ENCODE measurements at regions not wholly inside any gene's neighbourhood (a gene's known extent, or its start where the extent isn't known, plus 50 kb on each side); places are given as distances from the start of the nearest gene placed in this dataset.

GRCh38 chrX:25083661-25084060 lies 67.9 kb upstream of the ARX start:
- no peaks in the 10 kb centered on the region for H3K4me1 ChIP-seq (ENCODE audit: insufficient read depth, poor library complexity, severe bottlenecking)
- peak; percentile 33 for DNase-seq (ENCODE audit: low spot score)
- peak; percentile 96 for ATAC-seq (ENCODE audit: low read depth)
- no peak for TF ChIP-seq CTCF (IDR thresholded peaks at IDR 0.05; ENCODE audit: poor library complexity, severe bottlenecking)
- no peaks in the 10 kb centered on the region for H3K9me3 ChIP-seq (ENCODE audit: severe bottlenecking)
- H3K36me3 ChIP-seq (ENCODE audit: low read depth), result no peaks in the 10 kb centered on the region
- no peaks in the 10 kb centered on the region for H3K27me3 ChIP-seq (ENCODE audit: insufficient read depth, poor library complexity, severe bottlenecking)
- no peak overlapping the region for H3K4me3 ChIP-seq (ENCODE audit: severe bottlenecking)
- no peak overlapping the region for H3K27ac ChIP-seq (ENCODE audit: poor library complexity, severe bottlenecking)

- no peaks in the 10 kb centered on the region for H3K9me3 ChIP-seq (ENCODE audit: severe bottlenecking)
- no peak for ATAC-seq (ENCODE audit: low read depth)
- no peak for DNase-seq (ENCODE audit: low spot score)
- H3K27me3 ChIP-seq (ENCODE audit: insufficient read depth, poor library complexity, severe bottlenecking), result no peaks in the 10 kb centered on the region
- no peaks in the 10 kb centered on the region for H3K4me1 ChIP-seq (ENCODE audit: insufficient read depth, poor library complexity, severe bottlenecking)
- no peak overlapping the region for H3K27ac ChIP-seq (ENCODE audit: poor library complexity, severe bottlenecking)
- no peak for TF ChIP-seq CTCF (IDR thresholded peaks at IDR 0.05; ENCODE audit: poor library complexity, severe bottlenecking)
- H3K4me3 ChIP-seq (ENCODE audit: severe bottlenecking), result no peak overlapping the region
- no peaks in the 10 kb centered on the region for H3K36me3 ChIP-seq (ENCODE audit: low read depth)
Observed at GRCh38 chrX:25079020-25079419, 63.3 kb upstream of the ARX start.

GRCh38 chrX:25076941-25077500 lies 61.3 kb upstream of the ARX start:
- H3K36me3 ChIP-seq (ENCODE audit: low read depth), result no peaks in the 10 kb centered on the region
- H3K4me1 ChIP-seq (ENCODE audit: insufficient read depth, poor library complexity, severe bottlenecking), result no peaks in the 10 kb centered on the region
- no peak for TF ChIP-seq CTCF (IDR thresholded peaks at IDR 0.05; ENCODE audit: poor library complexity, severe bottlenecking)
- no peaks in the 10 kb centered on the region for H3K27me3 ChIP-seq (ENCODE audit: insufficient read depth, poor library complexity, severe bottlenecking)
- no peaks in the 10 kb centered on the region for H3K9me3 ChIP-seq (ENCODE audit: severe bottlenecking)
- DNase-seq (ENCODE audit: low spot score) (no peak), ATAC-seq (ENCODE audit: low read depth) (no peak)
- H3K27ac ChIP-seq (ENCODE audit: poor library complexity, severe bottlenecking), result no peak overlapping the region
- H3K4me3 ChIP-seq (ENCODE audit: severe bottlenecking), result no peak overlapping the region

GRCh38 chrX:25072247-25072646 lies 56.5 kb upstream of the ARX start:
- no peaks in the 10 kb centered on the region for H3K4me1 ChIP-seq (ENCODE audit: insufficient read depth, poor library complexity, severe bottlenecking)
- DNase-seq (ENCODE audit: low spot score), result no peak
- H3K36me3 ChIP-seq (ENCODE audit: low read depth), result no peaks in the 10 kb centered on the region
- H3K4me3 ChIP-seq (ENCODE audit: severe bottlenecking), result no peak overlapping the region
- H3K9me3 ChIP-seq (ENCODE audit: severe bottlenecking), result no peaks in the 10 kb centered on the region
- H3K27ac ChIP-seq (ENCODE audit: poor library complexity, severe bottlenecking), result no peak overlapping the region
- TF ChIP-seq CTCF (IDR thresholded peaks at IDR 0.05; ENCODE audit: poor library complexity, severe bottlenecking), result no peak
- no peaks in the 10 kb centered on the region for H3K27me3 ChIP-seq (ENCODE audit: insufficient read depth, poor library complexity, severe bottlenecking)
- ATAC-seq (ENCODE audit: low read depth), result no peak

- TF ChIP-seq CTCF (IDR thresholded peaks at IDR 0.05; ENCODE audit: poor library complexity, severe bottlenecking), result no peak
- Histone ChIP-seq H3K36me3 (ENCODE audit: low read depth) (no peaks in the 10 kb centered on the region), H3K4me1 (ENCODE audit: insufficient read depth, poor library complexity, severe bottlenecking) (no peaks in the 10 kb centered on the region), H3K27ac (ENCODE audit: poor library complexity, severe bottlenecking) (no peak overlapping the region), H3K4me3 (ENCODE audit: severe bottlenecking) (no peak overlapping the region), H3K9me3 (ENCODE audit: severe bottlenecking) (no peaks in the 10 kb centered on the region), H3K27me3 (ENCODE audit: insufficient read depth, poor library complexity, severe bottlenecking) (no peaks in the 10 kb centered on the region)
- DNase-seq (ENCODE audit: low spot score), result no peak
- no peak for ATAC-seq (ENCODE audit: low read depth)
Observed at GRCh38 chrX:25070038-25070437, 54.3 kb upstream of the ARX start.
